ENCODE measurements at regions not wholly inside any gene's neighbourhood (a gene's known extent, or its start where the extent isn't known, plus 50 kb on each side); places are given as distances from the start of the nearest gene placed in this dataset.
"Not testable (repeated sequence)": the region's sequence is repeated elsewhere in the genome, so short reads cannot be mapped to it uniquely, and the experiment has no call there.

DNA sequence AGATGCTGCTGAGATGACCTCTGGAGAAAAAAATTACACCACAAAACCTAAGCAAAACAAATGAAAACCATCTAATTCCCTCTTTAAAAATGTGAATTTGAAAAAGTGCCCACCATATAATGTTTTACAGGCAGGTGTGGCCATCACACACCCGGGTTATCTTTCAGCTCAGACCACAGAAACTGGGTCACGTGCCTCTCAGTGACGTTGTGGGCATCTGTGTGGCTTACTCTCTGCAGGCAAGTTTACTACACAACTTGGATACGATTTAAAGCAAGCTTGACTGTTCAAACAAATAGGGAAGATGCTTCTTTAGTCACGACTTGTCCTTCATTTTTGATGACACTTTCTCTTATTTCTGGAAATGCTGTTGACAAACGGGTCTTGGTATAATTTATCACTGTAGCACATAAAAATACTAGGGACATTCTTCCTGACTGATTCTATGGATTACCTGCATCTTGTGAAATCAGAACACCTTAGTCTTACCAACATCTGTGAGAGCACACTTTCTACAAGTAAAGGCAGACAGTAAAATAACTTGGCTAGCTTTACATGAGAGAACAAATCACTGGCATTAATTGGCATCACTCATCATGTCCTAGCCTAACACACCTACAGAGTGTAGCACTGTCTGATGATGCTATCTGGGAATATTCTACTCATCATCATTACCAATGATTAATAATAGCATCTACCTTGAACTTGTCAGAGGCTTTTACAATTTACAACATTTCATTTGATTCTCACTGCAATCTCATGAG is 89.3 kb upstream of the EDEM3 start:
- WGBS, 2 donors: 38 to 45% methylated on average over 6 of the region's 6 CpGs
- intact Hi-C loops (cut with DNase I; ENCODE audit: low total_unique reads): no loop called here
- TF ChIP-seq, protein P1, sequence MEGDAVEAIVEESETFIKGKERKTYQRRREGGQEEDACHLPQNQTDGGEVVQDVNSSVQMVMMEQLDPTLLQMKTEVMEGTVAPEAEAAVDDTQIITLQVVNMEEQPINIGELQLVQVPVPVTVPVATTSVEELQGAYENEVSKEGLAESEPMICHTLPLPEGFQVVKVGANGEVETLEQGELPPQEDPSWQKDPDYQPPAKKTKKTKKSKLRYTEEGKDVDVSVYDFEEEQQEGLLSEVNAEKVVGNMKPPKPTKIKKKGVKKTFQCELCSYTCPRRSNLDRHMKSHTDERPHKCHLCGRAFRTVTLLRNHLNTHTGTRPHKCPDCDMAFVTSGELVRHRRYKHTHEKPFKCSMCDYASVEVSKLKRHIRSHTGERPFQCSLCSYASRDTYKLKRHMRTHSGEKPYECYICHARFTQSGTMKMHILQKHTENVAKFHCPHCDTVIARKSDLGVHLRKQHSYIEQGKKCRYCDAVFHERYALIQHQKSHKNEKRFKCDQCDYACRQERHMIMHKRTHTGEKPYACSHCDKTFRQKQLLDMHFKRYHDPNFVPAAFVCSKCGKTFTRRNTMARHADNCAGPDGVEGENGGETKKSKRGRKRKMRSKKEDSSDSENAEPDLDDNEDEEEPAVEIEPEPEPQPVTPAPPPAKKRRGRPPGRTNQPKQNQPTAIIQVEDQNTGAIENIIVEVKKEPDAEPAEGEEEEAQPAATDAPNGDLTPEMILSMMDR (IDR thresholded peaks at IDR 0.05): no peak
- no peak for TF ChIP-seq POLR2A (IDR thresholded peaks at IDR 0.05)
- no peak for DNase-seq (ENCODE audit: low spot score in 2 of 2)
- no peak overlapping the region for H3K4me3 ChIP-seq (ENCODE audit: low read depth, poor library complexity, severe bottlenecking)

DNA sequence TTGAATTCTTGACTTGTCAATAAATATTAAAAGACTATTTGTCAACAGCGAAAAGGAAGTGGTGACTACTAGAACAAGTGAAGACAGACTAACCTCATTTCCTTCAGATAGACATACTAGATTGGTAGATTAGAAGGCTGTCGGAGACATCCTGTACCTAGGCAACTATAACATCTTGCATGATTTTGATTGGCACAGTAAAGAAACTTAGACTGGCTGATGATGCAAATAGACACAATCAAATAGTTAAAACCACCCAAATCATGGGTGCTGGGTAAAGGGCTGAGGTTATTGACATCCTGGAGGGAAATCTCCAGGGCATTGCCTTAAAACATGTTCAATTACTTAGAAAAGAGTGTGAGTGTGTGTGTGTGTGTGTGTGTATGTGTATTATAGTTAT is 85.9 kb upstream of the EDEM3 start:
- intact Hi-C loops (cut with DNase I; ENCODE audit: low total_unique reads): no loop called here
- H3K4me3 ChIP-seq (ENCODE audit: low read depth, poor library complexity, severe bottlenecking): no peak overlapping the region
- no peak for DNase-seq (ENCODE audit: low spot score in 2 of 2)
- TF ChIP-seq, protein P1 (IDR thresholded peaks at IDR 0.05): no peak
- no peak for TF ChIP-seq POLR2A (IDR thresholded peaks at IDR 0.05)
- WGBS, 2 donors: 79 to 88% methylated on average over 2 of the region's 2 CpGs

DNA sequence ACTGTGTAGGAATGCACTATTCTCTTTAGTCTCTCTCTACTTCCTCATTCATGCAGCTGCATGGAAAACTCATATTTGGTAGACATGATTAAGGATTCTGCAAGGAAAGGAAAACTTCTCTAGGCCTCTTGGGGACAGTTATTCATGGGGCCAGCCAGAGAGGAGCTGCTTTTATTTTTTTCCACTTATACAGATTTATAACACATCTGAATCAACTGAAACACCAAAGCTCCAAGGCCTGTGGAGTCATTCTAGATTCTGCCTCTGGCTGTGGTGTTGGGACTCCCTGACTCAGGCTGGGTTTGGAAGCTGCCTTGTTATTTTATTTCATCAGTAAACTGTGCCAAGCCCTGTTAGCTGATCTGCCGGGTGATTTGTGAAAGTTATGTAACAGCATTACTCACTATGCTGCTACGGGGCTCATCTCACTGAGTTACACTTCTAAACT is 83.9 kb upstream of the EDEM3 start:
- TF ChIP-seq, protein P1 (IDR thresholded peaks at IDR 0.05): no peak
- TF ChIP-seq POLR2A (IDR thresholded peaks at IDR 0.05): no peak
- intact Hi-C loops (cut with DNase I; ENCODE audit: low total_unique reads): no loop called here
- WGBS, 2 donors: 0 to 5% methylated on average over 2 of the region's 2 CpGs
- DNase-seq (ENCODE audit: low spot score in 2 of 2): peak; percentile 76 to 87
- no peak overlapping the region for H3K4me3 ChIP-seq (ENCODE audit: low read depth, poor library complexity, severe bottlenecking)

DNA sequence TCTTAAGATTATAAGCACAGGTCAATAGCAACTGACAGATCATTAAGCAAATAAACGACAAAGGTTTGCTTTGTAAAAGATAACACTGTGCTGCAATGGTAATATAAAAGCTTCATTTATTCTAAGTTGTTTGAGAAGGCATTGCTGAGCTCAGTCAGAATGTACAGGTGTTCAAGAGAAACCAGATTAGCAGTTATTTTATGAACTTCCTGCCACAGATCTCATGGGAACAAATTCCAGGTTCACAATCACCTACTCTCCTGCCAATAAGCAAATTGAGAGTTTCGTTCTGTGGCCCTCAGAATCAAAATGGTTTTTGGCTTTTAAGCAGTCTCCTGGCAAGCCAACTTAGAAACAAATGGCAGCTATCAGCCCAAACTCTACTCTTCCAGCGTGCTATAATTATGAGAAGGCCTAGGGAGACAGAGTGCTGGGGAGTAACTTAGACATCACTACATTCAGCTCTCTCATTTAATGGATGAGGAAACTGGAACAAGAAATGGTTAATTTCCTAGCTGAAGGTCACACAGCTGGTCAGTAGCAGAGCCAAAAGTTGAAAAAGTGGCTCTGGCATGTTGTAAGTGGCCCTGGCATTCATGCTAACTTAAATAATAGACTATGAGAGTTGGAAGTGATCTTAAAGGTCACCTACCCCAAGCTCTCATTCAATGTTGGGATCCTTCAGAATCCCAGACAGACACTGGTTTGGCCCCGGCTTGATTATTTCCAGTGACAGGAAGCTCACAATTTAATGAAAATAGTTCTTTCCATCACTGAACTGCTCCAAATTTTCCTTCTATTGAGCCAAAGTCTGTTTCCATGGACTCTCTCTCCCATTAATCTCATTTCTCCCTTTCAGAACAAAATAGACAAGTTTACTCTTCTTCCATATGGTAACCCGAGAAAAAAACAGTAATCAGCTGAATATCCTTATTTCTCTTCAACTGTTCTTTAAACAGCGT is 82.6 kb upstream of the EDEM3 start:
- intact Hi-C loops (cut with DNase I; ENCODE audit: low total_unique reads): no loop called here
- no peak overlapping the region for H3K4me3 ChIP-seq (ENCODE audit: low read depth, poor library complexity, severe bottlenecking)
- WGBS, 2 donors: 46 to 58% methylated on average over 6 of the region's 6 CpGs
- TF ChIP-seq, protein P1 (IDR thresholded peaks at IDR 0.05): no peak
- TF ChIP-seq POLR2A (IDR thresholded peaks at IDR 0.05): no peak
- DNase-seq (ENCODE audit: low spot score in 2 of 2): no peak

DNA sequence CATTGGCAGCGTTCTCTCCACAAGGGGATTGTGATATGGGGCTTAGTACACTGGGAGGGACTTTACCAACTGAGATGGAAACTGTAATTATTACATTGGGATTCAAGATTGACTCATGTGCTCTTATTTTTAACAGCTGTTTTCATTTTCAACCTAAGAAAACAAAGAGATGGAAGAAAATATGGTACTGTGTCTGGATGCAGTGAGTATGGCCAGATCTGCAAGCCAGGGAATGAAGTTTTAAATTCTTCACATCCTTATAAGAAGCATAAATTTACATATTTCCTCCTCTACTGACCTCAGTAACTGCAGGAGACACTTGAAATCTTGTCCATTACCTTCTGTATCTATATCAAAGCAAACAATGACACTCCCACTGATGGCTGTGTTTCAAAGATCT is 81.5 kb upstream of the EDEM3 start:
- intact Hi-C loops (cut with DNase I; ENCODE audit: low total_unique reads): no loop called here
- DNase-seq (ENCODE audit: low spot score in 2 of 2): no peak
- no peak overlapping the region for H3K4me3 ChIP-seq (ENCODE audit: low read depth, poor library complexity, severe bottlenecking)
- 59 to 68% methylated on average over 1 of the region's 1 CpG for WGBS, 2 donors
- TF ChIP-seq POLR2A (IDR thresholded peaks at IDR 0.05): no peak
- TF ChIP-seq, protein P1 (IDR thresholded peaks at IDR 0.05): no peak

DNA sequence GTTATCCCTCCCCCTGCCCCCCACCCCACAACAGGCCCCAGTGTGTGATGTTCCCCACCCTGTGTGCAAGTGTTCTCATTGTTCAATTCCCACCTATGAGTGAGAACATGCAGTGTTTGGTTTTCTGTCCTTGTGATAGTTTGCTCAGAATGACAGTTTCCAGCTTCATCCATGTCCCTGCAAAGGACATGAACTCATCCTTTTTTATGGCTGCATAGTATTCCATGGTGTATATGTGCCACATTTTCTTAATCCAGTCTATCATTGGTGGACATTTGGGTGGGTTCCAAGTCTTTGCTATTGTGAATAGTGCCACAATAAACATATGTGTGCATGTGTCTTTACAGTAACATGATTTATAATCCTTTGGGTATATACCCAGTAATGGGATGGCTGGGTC is 79.3 kb upstream of the EDEM3 start:
- DNase-seq (ENCODE audit: low spot score in 2 of 2); H3K4me3 ChIP-seq (ENCODE audit: low read depth, poor library complexity, severe bottlenecking); intact Hi-C loops (cut with DNase I; ENCODE audit: low total_unique reads): not testable (repeated sequence)

Measured in lower leg skin (tissue), 4 donors.